C4-2B (cell line): ENCODE measurements at regions not wholly inside any gene's neighbourhood (a gene's known extent, or its start where the extent isn't known, plus 50 kb on each side); places are given as distances from the start of the nearest gene placed in this dataset.

ENCODE experiments used
- CTCF ChIP-seq: fragments of 450-650 bp; conservative IDR thresholded peaks from 2 replicates; pipeline ENCODE4 v1.5.1; 2017; ENCODE audit warnings: mild to moderate bottlenecking
- ZFX ChIP-seq: fragments of 450-650 bp; IDR thresholded peaks from 2 replicates; pipeline ENCODE4 v1.6.1; 2017

- TF ChIP-seq CTCF (no peak), ZFX (no peak)
Measured at GRCh38 chr6:126812651-126813050, 305.8 kb upstream of the RSPO3 start.
